BJ (cell line): ENCODE measurements at regions not wholly inside any gene's neighbourhood (a gene's known extent, or its start where the extent isn't known, plus 50 kb on each side); places are given as distances from the start of the nearest gene placed in this dataset.

Experiments
- CTCF ChIA-PET: fragments of 350-600 bp; formaldehyde crosslinking; extraction: SDS; loops from one replicate; lab custom pipeline; 2021; ENCODE audit warnings: antibody characterized with exemption, inconsistent platforms; lab: Yijun Ruan, JAX
- POLR2A ChIA-PET: fragments of 300-600 bp; sonication (Branson Sonifier 250); formaldehyde crosslinking; extraction: SDS; loops from one replicate; lab custom pipeline; 2021; ENCODE audit warnings: antibody characterized with exemption; lab: Charles Lee
- DNase-seq: peaks from one replicate; pipeline ENCODE4 v3.0.0-alpha.2; 2011; ENCODE audit warnings: low read depth
- H3K27me3 ChIP-seq: 2 replicates; pipeline ENCODE4 v1.6.0; 2011; ENCODE audit warnings: low read length; ENCODE audit not compliant: control insufficient read depth, insufficient read depth
- H3K36me3 ChIP-seq: 2 replicates; pipeline ENCODE4 v1.5.1; 2011; ENCODE audit warnings: low read length; ENCODE audit not compliant: control insufficient read depth, insufficient read depth
- H3K4me3 ChIP-seq: 2 replicates; pipeline ENCODE4 v1.5.1; 2011; ENCODE audit warnings: low read depth, mild to moderate bottlenecking, control low read depth, low read length
- CTCF ChIP-seq: IDR thresholded peaks from 2 replicates; pipeline ENCODE4 v1.5.1; 2011; ENCODE audit warnings: low read depth, mild to moderate bottlenecking, control low read depth, inconsistent platforms, low read length, moderate library complexity; ENCODE audit not compliant: insufficient read depth

GRCh38 chr10:3622427-3622826 lies 162.6 kb downstream of the KLF6 start:
- ChIA-PET CTCF (no interaction called here), POLR2A (no interaction called here)
- no peak for DNase-seq
- Histone ChIP-seq H3K36me3 (no peaks in the 10 kb centered on the region), H3K27me3 (no peaks in the 10 kb centered on the region), H3K4me3 (no peak overlapping the region)
- no peak for TF ChIP-seq CTCF

- POLR2A ChIA-PET = no interaction called here
- no peak for DNase-seq
- Histone ChIP-seq H3K4me3 (no peak overlapping the region), H3K27me3 (no peaks in the 10 kb centered on the region), H3K36me3 (no peaks in the 10 kb centered on the region)
- no peak for TF ChIP-seq CTCF
- CTCF ChIA-PET = no interaction called here
Observed at GRCh38 chr10:3620818-3621217, 164.2 kb downstream of the KLF6 start.

GRCh38 chr10:3619241-3619640 lies 165.8 kb downstream of the KLF6 start:
- Histone ChIP-seq H3K27me3 (no peaks in the 10 kb centered on the region), H3K4me3 (no peak overlapping the region), H3K36me3 (no peaks in the 10 kb centered on the region)
- DNase-seq = no peak
- ChIA-PET POLR2A (no interaction called here), CTCF (no interaction called here)
- no peak for TF ChIP-seq CTCF

GRCh38 chr10:3616880-3617279 lies 168.1 kb downstream of the KLF6 start:
- no peak for TF ChIP-seq CTCF
- CTCF ChIA-PET = no interaction called here
- no peak for DNase-seq
- Histone ChIP-seq H3K36me3 (no peaks in the 10 kb centered on the region), H3K4me3 (no peak overlapping the region), H3K27me3 (no peaks in the 10 kb centered on the region)
- POLR2A ChIA-PET = no interaction called here

- ChIA-PET CTCF (interaction anchor here (0.7 kb wide), 1 partner anchor 68 kb away, joined by 3 read pairs; no protein-coding TSS in a partner anchor), POLR2A (no interaction called here)
- no peak for DNase-seq
- TF ChIP-seq CTCF = no peak
- H3K27me3 ChIP-seq = no peaks in the 10 kb centered on the region
- no peak overlapping the region for H3K4me3 ChIP-seq
- no peaks in the 10 kb centered on the region for H3K36me3 ChIP-seq
Observed at GRCh38 chr10:3613318-3613717, 171.7 kb downstream of the KLF6 start.
